Activated CD4-positive, alpha-beta T cell treated with anti-CD3 and anti-CD28 coated beads, Interleukin-2, amount 10 ng/mL, durations not matched to agents 24 days and 14 days (primary cell): ENCODE measurements at regions not wholly inside any gene's neighbourhood (a gene's known extent, or its start where the extent isn't known, plus 50 kb on each side); places are given as distances from the start of the nearest gene placed in this dataset.
"Not testable (repeated sequence)": the region's sequence is repeated elsewhere in the genome, so short reads cannot be mapped to it uniquely, and the experiment has no call there.

Experiments used
- DNase-seq: peaks from one replicate; pipeline ENCODE4 v3.0.0; 2022
- H3K27ac Mint-ChIP-seq: one replicate; pipeline ENCODE4 v1.8.0; 2022; ENCODE audit warnings: mild to moderate bottlenecking, mixed read lengths
- H3K27me3 Mint-ChIP-seq: one replicate; pipeline ENCODE4 v1.8.0; 2022; ENCODE audit warnings: mixed read lengths
- H3K36me3 Mint-ChIP-seq: one replicate; pipeline ENCODE4 v1.8.0; 2022; ENCODE audit warnings: low read depth, mild to moderate bottlenecking, mixed read lengths
- H3K4me1 Mint-ChIP-seq: one replicate; pipeline ENCODE4 v1.8.0; 2021; ENCODE audit warnings: mixed read lengths
- H3K4me3 Mint-ChIP-seq: one replicate; pipeline ENCODE4 v1.8.0; 2022; ENCODE audit warnings: mild to moderate bottlenecking, moderate library complexity, mixed read lengths
- H3K9me3 Mint-ChIP-seq: one replicate; pipeline ENCODE4 v1.8.0; 2021; ENCODE audit warnings: mixed read lengths
- intact Hi-C: fragments of 100-400 bp; cut with micrococcal nuclease; formaldehyde crosslinking; loops from one replicate; pipeline ENCODE4 v1.15.1; 2023

- no peaks in the 10 kb centered on the region for H3K27me3 Mint-ChIP-seq
- H3K4me1 Mint-ChIP-seq = no peaks in the 10 kb centered on the region
- intact Hi-C loops = no loop called here
- H3K36me3 Mint-ChIP-seq = no peaks in the 10 kb centered on the region
- H3K4me3 Mint-ChIP-seq = no peak overlapping the region
- DNase-seq = no peak
- no peak overlapping the region for H3K27ac Mint-ChIP-seq
- no peaks in the 10 kb centered on the region for H3K9me3 Mint-ChIP-seq
Observed at GRCh38 chr2:221761260-221761659, 189.2 kb upstream of the EPHA4 start.

GRCh38 chr2:221758076-221758475, 186.0 kb upstream of the EPHA4 start:
- no peak overlapping the region for H3K27ac Mint-ChIP-seq

GRCh38 chr2:221753401-221753800, 181.3 kb upstream of the EPHA4 start:
- Mint-ChIP-seq H3K4me1 (no peaks in the 10 kb centered on the region), H3K9me3 (peaks cover 4% of the 10 kb centered on the region), H3K27me3 (no peaks in the 10 kb centered on the region), H3K4me3 (no peak overlapping the region), H3K36me3 (no peaks in the 10 kb centered on the region), H3K27ac (no peak overlapping the region)
- no peak for DNase-seq
- intact Hi-C loops = no loop called here

More at GRCh38 chr2:221758076-221758475, 186.0 kb upstream of the EPHA4 start:
- DNase-seq = no peak
- Mint-ChIP-seq H3K4me1 (no peaks in the 10 kb centered on the region), H3K36me3 (no peaks in the 10 kb centered on the region), H3K27me3 (no peaks in the 10 kb centered on the region), H3K4me3 (no peak overlapping the region), H3K9me3 (no peaks in the 10 kb centered on the region)
- intact Hi-C loops = no loop called here

- H3K9me3 Mint-ChIP-seq = peaks cover 4% of the 10 kb centered on the region
- H3K36me3 Mint-ChIP-seq = no peaks in the 10 kb centered on the region
- DNase-seq = no peak
- no peaks in the 10 kb centered on the region for H3K27me3 Mint-ChIP-seq
- H3K4me1 Mint-ChIP-seq = no peaks in the 10 kb centered on the region
- no peak overlapping the region for H3K27ac Mint-ChIP-seq
- intact Hi-C loops = no loop called here
- H3K4me3 Mint-ChIP-seq = no peak overlapping the region
Observed at GRCh38 chr2:221752781-221753180, 180.7 kb upstream of the EPHA4 start.

GRCh38 chr2:221750316-221750715, 178.2 kb upstream of the EPHA4 start:
- Mint-ChIP-seq H3K27me3 (no peaks in the 10 kb centered on the region), H3K4me3 (no peak overlapping the region), H3K9me3 (peaks cover 4% of the 10 kb centered on the region), H3K27ac (no peak overlapping the region), H3K4me1 (no peaks in the 10 kb centered on the region), H3K36me3 (no peaks in the 10 kb centered on the region)
- peak; percentile 6 for DNase-seq
- intact Hi-C loops = no loop called here

- Mint-ChIP-seq H3K27ac (no peak overlapping the region), H3K9me3 (peaks cover 4% of the 10 kb centered on the region), H3K4me1 (no peaks in the 10 kb centered on the region), H3K36me3 (no peaks in the 10 kb centered on the region), H3K27me3 (no peaks in the 10 kb centered on the region), H3K4me3 (no peak overlapping the region)
- DNase-seq = no peak
- intact Hi-C loops = no loop called here
Observed at GRCh38 chr2:221747289-221747972, 175.3 kb upstream of the EPHA4 start.

- Mint-ChIP-seq H3K9me3 (no peaks in the 10 kb centered on the region), H3K27me3 (no peaks in the 10 kb centered on the region), H3K4me1 (no peaks in the 10 kb centered on the region), H3K36me3 (no peaks in the 10 kb centered on the region), H3K27ac (no peak overlapping the region), H3K4me3 (no peak overlapping the region)
- intact Hi-C loops = no loop called here
- DNase-seq = no peak
Observed at GRCh38 chr2:221741496-221742211, 169.6 kb upstream of the EPHA4 start.

- intact Hi-C loops = no loop called here
- Mint-ChIP-seq H3K27me3 (no peaks in the 10 kb centered on the region), H3K4me1 (no peaks in the 10 kb centered on the region), H3K27ac (no peak overlapping the region), H3K9me3 (no peaks in the 10 kb centered on the region), H3K36me3 (no peaks in the 10 kb centered on the region), H3K4me3 (no peak overlapping the region)
- no peak for DNase-seq
Observed at GRCh38 chr2:221731432-221732145, 159.5 kb upstream of the EPHA4 start.

- intact Hi-C loops = loop anchor here (10.0 kb wide), 1 partner anchor 212 kb away; no protein-coding TSS in a partner anchor
- Mint-ChIP-seq H3K4me1 (no peaks in the 10 kb centered on the region), H3K27ac (no peak overlapping the region), H3K36me3 (no peaks in the 10 kb centered on the region), H3K27me3 (no peaks in the 10 kb centered on the region), H3K4me3 (no peak overlapping the region), H3K9me3 (peaks cover 4% of the 10 kb centered on the region)
- no peak for DNase-seq
Observed at GRCh38 chr2:221726894-221727513, 154.9 kb upstream of the EPHA4 start.

- Mint-ChIP-seq H3K27ac (no peak overlapping the region), H3K36me3 (no peaks in the 10 kb centered on the region), H3K27me3 (no peaks in the 10 kb centered on the region), H3K4me1 (no peaks in the 10 kb centered on the region), H3K9me3 (peaks cover 4% of the 10 kb centered on the region), H3K4me3 (no peak overlapping the region)
- intact Hi-C loops = loop anchor here (10.0 kb wide), 1 partner anchor 210 kb away; no protein-coding TSS in a partner anchor
- peak; percentile 57 for DNase-seq
Observed at GRCh38 chr2:221724631-221725203, 152.6 kb upstream of the EPHA4 start.

- intact Hi-C loops = loop anchor here (10.0 kb wide), 1 partner anchor 209 kb away; no protein-coding TSS in a partner anchor
- not testable (repeated sequence) for H3K27ac Mint-ChIP-seq, H3K4me3 Mint-ChIP-seq, DNase-seq, H3K9me3 Mint-ChIP-seq, H3K4me1 Mint-ChIP-seq, H3K27me3 Mint-ChIP-seq, H3K36me3 Mint-ChIP-seq
Observed at GRCh38 chr2:221724117-221724516, 152.0 kb upstream of the EPHA4 start.

GRCh38 chr2:221716426-221717303, 144.6 kb upstream of the EPHA4 start:
- no peak overlapping the region for H3K4me3 Mint-ChIP-seq
- no peak for DNase-seq
- H3K36me3 Mint-ChIP-seq = no peaks in the 10 kb centered on the region
- H3K9me3 Mint-ChIP-seq = no peaks in the 10 kb centered on the region
- intact Hi-C loops = no loop called here
- no peaks in the 10 kb centered on the region for H3K27me3 Mint-ChIP-seq
- H3K27ac Mint-ChIP-seq = no peak overlapping the region
- H3K4me1 Mint-ChIP-seq = no peaks in the 10 kb centered on the region
